Upper lobe of left lung (tissue), 6 donors: ENCODE measurements at regions not wholly inside any gene's neighbourhood (a gene's known extent, or its start where the extent isn't known, plus 50 kb on each side); places are given as distances from the start of the nearest gene placed in this dataset.

ENCODE experiments used
- ATAC-seq, 2 donors: fragments of 200-7000 bp; cut with Tn5 transposase; one replicate each; pipeline ENCODE4 v1.9.1; 2022; ENCODE audit warnings: mild to moderate bottlenecking in 2 of 2, moderate library complexity in 2 of 2; ENCODE audit not compliant: low FRiP score in 2 of 2
- DNase-seq, 2 donors: peaks; one replicate each; pipeline ENCODE4 v3.0.0-alpha.2; 2019 to 2020
- H3K27ac ChIP-seq, 4 donors: fragments of 200-600 bp; sonication (generic); one replicate each; pipeline ENCODE4 v1.5.1; 2016 to 2019
- H3K27me3 ChIP-seq, 4 donors: fragments of 200-600 bp; sonication (generic); one replicate each; pipeline ENCODE4 v1.5.1; 2017 to 2019
- H3K36me3 ChIP-seq, 4 donors: fragments of 200-600 bp; sonication (generic); one replicate each; pipeline ENCODE4 v1.5.1; 2016 to 2019
- H3K4me1 ChIP-seq, 4 donors: fragments of 200-600 bp; sonication (generic); one replicate each; pipeline ENCODE4 v1.5.1; 2018 to 2019
- H3K4me3 ChIP-seq, 4 donors: fragments of 200-600 bp; sonication (generic); one replicate each; pipeline ENCODE4 v1.5.1; 2017 to 2019; ENCODE audit warnings: mild to moderate bottlenecking in 2 of 4, moderate library complexity in 1 of 4
- H3K9me3 ChIP-seq, 4 donors: fragments of 200-600 bp; sonication (generic); one replicate each; pipeline ENCODE4 v1.5.1; 2018 to 2019
- CTCF ChIP-seq, 6 experiments: fragments of 450-650 bp in 4 of 6; fragments of 200-600 bp in 2 of 6; sonication (generic) in 2 of 6; IDR thresholded peaks; one replicate each; pipeline ENCODE4 v1.5.1; 2016 to 2019; ENCODE audit warnings: antibody characterized with exemption in 6 of 6
- EP300 ChIP-seq, 4 donors: sonication (generic); formaldehyde crosslinking; IDR thresholded peaks; one replicate each; pipeline ENCODE4 v1.5.1; 2017; ENCODE audit warnings: antibody characterized with exemption in 4 of 4, control low read depth in 2 of 4
- POLR2A ChIP-seq, 4 donors: fragments of 450-650 bp; IDR thresholded peaks; one replicate each; pipeline ENCODE4 v1.5.1; 2016 to 2017; ENCODE audit warnings: antibody characterized with exemption in 4 of 4, mild to moderate bottlenecking in 2 of 4
- POLR2AphosphoS5 ChIP-seq, 2 donors: sonication (generic); formaldehyde crosslinking; IDR thresholded peaks; one replicate each; pipeline ENCODE4 v1.5.1; 2017; ENCODE audit warnings: antibody characterized with exemption in 2 of 2
- WGBS, 2 donors: methylation state at CpG; one replicate each; pipeline ENCODE4 v1.1.5; 2017 to 2018; 5-methylcytosine and 5-hydroxymethylcytosine counted together
- donor health status: DM: no; HTN: no; CAD: no; lungs with moderate emphysema.
- donor health status: DM: no; HTN: yes; CAD: no; lungs with severe emphysema.

GRCh38 chr6:121858986-121859385 is 423.5 kb downstream of the GJA1 start:
- H3K4me3 ChIP-seq, result no peak overlapping the region
- H3K4me1 ChIP-seq, result no peaks in the 10 kb centered on the region
- H3K27me3 ChIP-seq, result no peaks in the 10 kb centered on the region
- no peak for DNase-seq
- ATAC-seq, result no peak
- no peaks in the 10 kb centered on the region for H3K36me3 ChIP-seq
- no peak overlapping the region for H3K27ac ChIP-seq
- peaks cover 0 to 3% (median 0%) of the 10 kb centered on the region in 4 donors for H3K9me3 ChIP-seq
- 48 to 50% methylated on average over 1 of the region's 1 CpG for WGBS, 2 donors
- no peak for TF ChIP-seq CTCF (IDR thresholded peaks at IDR 0.05)
- TF ChIP-seq EP300 (IDR thresholded peaks at IDR 0.05), result no peak
- TF ChIP-seq POLR2A (IDR thresholded peaks at IDR 0.05), result no peak
- TF ChIP-seq POLR2AphosphoS5 (IDR thresholded peaks at IDR 0.05), result no peak

- Histone ChIP-seq H3K4me1 (no peaks in the 10 kb centered on the region), H3K27me3 (no peaks in the 10 kb centered on the region), H3K9me3 (peaks cover 0 to 3% (median 0%) of the 10 kb centered on the region in 4 donors), H3K36me3 (no peaks in the 10 kb centered on the region), H3K4me3 (no peak overlapping the region), H3K27ac (no peak overlapping the region)
- DNase-seq (no peak), ATAC-seq (no peak)
- TF ChIP-seq POLR2A (IDR thresholded peaks at IDR 0.05) (no peak), CTCF (IDR thresholded peaks at IDR 0.05) (no peak), EP300 (IDR thresholded peaks at IDR 0.05) (no peak), POLR2AphosphoS5 (IDR thresholded peaks at IDR 0.05) (no peak)
- WGBS, 2 donors, result 72 to 85% methylated on average over 1 of the region's 1 CpG
These were observed 430.4 kb downstream of the GJA1 start for GRCh38 chr6:121865811-121866210.

- ATAC-seq, result no peak
- WGBS, 2 donors, result 67 to 75% methylated on average over 2 of the region's 2 CpGs
- Histone ChIP-seq H3K4me1 (no peaks in the 10 kb centered on the region), H3K4me3 (no peak overlapping the region), H3K9me3 (no peaks in the 10 kb centered on the region), H3K27me3 (no peaks in the 10 kb centered on the region), H3K36me3 (no peaks in the 10 kb centered on the region), H3K27ac (no peak overlapping the region)
- TF ChIP-seq CTCF (IDR thresholded peaks at IDR 0.05) (no peak), POLR2A (IDR thresholded peaks at IDR 0.05) (no peak), POLR2AphosphoS5 (IDR thresholded peaks at IDR 0.05) (no peak), EP300 (IDR thresholded peaks at IDR 0.05) (no peak)
- DNase-seq, result no peak
These were observed 431.6 kb downstream of the GJA1 start for GRCh38 chr6:121867095-121867494.

DNA sequence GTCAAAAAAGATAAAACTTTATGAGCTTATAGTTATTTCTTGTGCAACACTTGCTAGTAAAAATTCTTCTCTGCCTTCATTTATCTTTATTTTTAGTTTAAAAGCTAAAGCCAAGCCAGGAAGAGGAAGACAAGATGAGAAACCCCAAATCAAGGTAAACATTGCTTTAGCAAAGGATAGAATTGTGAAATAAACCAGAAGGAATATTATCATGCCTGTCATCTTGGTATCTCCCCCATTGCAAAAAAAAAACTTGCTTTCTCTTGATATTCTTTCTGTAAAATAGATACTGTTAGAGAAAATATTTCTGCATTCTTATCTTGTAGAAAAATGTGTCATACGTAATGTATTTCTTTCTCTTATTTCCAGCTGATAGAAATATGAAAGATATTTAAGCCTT is 432.8 kb downstream of the GJA1 start:
- no peaks in the 10 kb centered on the region for H3K36me3 ChIP-seq
- WGBS, 2 donors, result 80 to 84% methylated on average over 1 of the region's 1 CpG
- H3K27ac ChIP-seq, result no peak overlapping the region
- no peaks in the 10 kb centered on the region for H3K4me1 ChIP-seq
- no peaks in the 10 kb centered on the region for H3K9me3 ChIP-seq
- ATAC-seq (no peak), DNase-seq (no peak)
- no peak overlapping the region for H3K4me3 ChIP-seq
- TF ChIP-seq CTCF (IDR thresholded peaks at IDR 0.05), result no peak
- TF ChIP-seq POLR2AphosphoS5 (IDR thresholded peaks at IDR 0.05), result no peak
- no peak for TF ChIP-seq POLR2A (IDR thresholded peaks at IDR 0.05)
- TF ChIP-seq EP300 (IDR thresholded peaks at IDR 0.05), result no peak
- no peaks in the 10 kb centered on the region for H3K27me3 ChIP-seq

DNA sequence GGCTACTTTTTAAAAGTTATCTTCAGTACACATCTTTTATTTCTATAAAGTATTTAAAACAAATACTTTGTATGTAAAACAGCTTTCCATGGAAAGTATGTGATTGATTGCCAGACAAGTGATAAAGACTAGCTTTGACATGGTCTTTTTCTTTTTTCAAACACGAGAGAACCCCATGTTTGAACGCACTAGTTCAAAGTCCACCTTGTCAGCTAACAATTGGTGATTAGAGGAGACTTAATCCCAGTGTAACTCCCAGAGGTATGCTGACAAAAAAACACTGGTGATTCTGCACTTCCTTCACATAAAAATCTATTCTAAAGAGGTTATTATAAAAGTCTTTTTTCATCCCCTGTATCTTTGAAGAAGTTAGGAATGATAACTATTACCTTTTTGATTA is 438.1 kb downstream of the GJA1 start:
- no peak for ATAC-seq

More for the DNA sequence above, 438.1 kb downstream of the GJA1 start:
- 60 to 64% methylated on average over 2 of the region's 2 CpGs for WGBS, 2 donors
- DNase-seq, result no peak
- TF ChIP-seq POLR2A (IDR thresholded peaks at IDR 0.05), result no peak
- no peak for TF ChIP-seq EP300 (IDR thresholded peaks at IDR 0.05)
- no peak for TF ChIP-seq POLR2AphosphoS5 (IDR thresholded peaks at IDR 0.05)
- TF ChIP-seq CTCF (IDR thresholded peaks at IDR 0.05), result no peak
- no peaks in the 10 kb centered on the region for H3K36me3 ChIP-seq
- no peaks in the 10 kb centered on the region for H3K4me1 ChIP-seq
- H3K27ac ChIP-seq, result no peak overlapping the region
- no peak overlapping the region for H3K4me3 ChIP-seq
- no peaks in the 10 kb centered on the region for H3K27me3 ChIP-seq
- no peaks in the 10 kb centered on the region for H3K9me3 ChIP-seq
